ENCODE measurements at regions not wholly inside any gene's neighbourhood (a gene's known extent, or its start where the extent isn't known, plus 50 kb on each side); places are given as distances from the start of the nearest gene placed in this dataset.
"Not testable (repeated sequence)": the region's sequence is repeated elsewhere in the genome, so short reads cannot be mapped to it uniquely, and the experiment has no call there.

GRCh38 chrX:5674036-5674435 lies 554.6 kb downstream of the NLGN4X start:
- Mint-ChIP-seq H3K4me1 (no peaks in the 10 kb centered on the region), H3K36me3 (no peaks in the 10 kb centered on the region), H3K27ac (no peak overlapping the region), H3K9me3 (peaks cover 0 to 13% (median 4%) of the 10 kb centered on the region in 9 donors), H3K4me3 (no peak overlapping the region), H3K27me3 (no peaks in the 10 kb centered on the region)
- POLR2A ChIA-PET, result no interaction called here
- no peak for DNase-seq
- ATAC-seq, result no peak

GRCh38 chrX:5672099-5672498 lies 556.6 kb downstream of the NLGN4X start:
- H3K9me3 Mint-ChIP-seq, result peaks cover 0 to 14% (median 4%) of the 10 kb centered on the region in 9 donors
- H3K4me3 Mint-ChIP-seq, result no peak overlapping the region
- ATAC-seq (no peak), DNase-seq (no peak)
- no peak overlapping the region for H3K27ac Mint-ChIP-seq
- H3K36me3 Mint-ChIP-seq, result no peaks in the 10 kb centered on the region
- H3K4me1 Mint-ChIP-seq, result no peaks in the 10 kb centered on the region
- POLR2A ChIA-PET, result no interaction called here
- H3K27me3 Mint-ChIP-seq, result no peaks in the 10 kb centered on the region

GRCh38 chrX:5666689-5667088 lies 562.0 kb downstream of the NLGN4X start:
- H3K27ac Mint-ChIP-seq, ATAC-seq, H3K4me1 Mint-ChIP-seq, H3K36me3 Mint-ChIP-seq, POLR2A ChIA-PET, H3K27me3 Mint-ChIP-seq, DNase-seq, H3K4me3 Mint-ChIP-seq: not testable (repeated sequence)
- H3K9me3 Mint-ChIP-seq, result peaks cover 0 to 33% (median 9%) of the 10 kb centered on the region in 9 donors

- POLR2A ChIA-PET, result no interaction called here
- Mint-ChIP-seq H3K27ac (no peak overlapping the region), H3K9me3 (peaks cover 0 to 20% (median 8%) of the 10 kb centered on the region in 9 donors), H3K4me3 (no peak overlapping the region), H3K4me1 (no peaks in the 10 kb centered on the region), H3K27me3 (peaks cover 0 to 4% (median 0%) of the 10 kb centered on the region in 5 donors), H3K36me3 (peaks cover 0 to 5% (median 0%) of the 10 kb centered on the region in 3 donors)
- DNase-seq (no peak), ATAC-seq (no peak)
Measured at GRCh38 chrX:5656544-5656943, 572.1 kb downstream of the NLGN4X start.

- Mint-ChIP-seq H3K36me3 (peaks cover 0 to 5% (median 0%) of the 10 kb centered on the region in 3 donors), H3K4me1 (no peaks in the 10 kb centered on the region), H3K27ac (no peak overlapping the region), H3K9me3 (peaks cover 0 to 25% (median 12%) of the 10 kb centered on the region in 9 donors), H3K4me3 (no peak overlapping the region), H3K27me3 (peaks cover 0 to 4% (median 0%) of the 10 kb centered on the region in 5 donors)
- POLR2A ChIA-PET, result no interaction called here
- DNase-seq (no peak), ATAC-seq (no peak)
Measured at GRCh38 chrX:5650904-5651303, 577.8 kb downstream of the NLGN4X start.

GRCh38 chrX:5648941-5649568 lies 579.6 kb downstream of the NLGN4X start:
- peaks cover 0 to 4% (median 0%) of the 10 kb centered on the region in 5 donors for H3K27me3 Mint-ChIP-seq
- no peak overlapping the region for H3K4me3 Mint-ChIP-seq
- peaks cover 0 to 5% (median 0%) of the 10 kb centered on the region in 3 donors for H3K36me3 Mint-ChIP-seq
- no peaks in the 10 kb centered on the region for H3K4me1 Mint-ChIP-seq
- H3K9me3 Mint-ChIP-seq, result peaks cover 0 to 20% (median 10%) of the 10 kb centered on the region in 9 donors
- POLR2A ChIA-PET, result no interaction called here
- no peak overlapping the region for H3K27ac Mint-ChIP-seq
- DNase-seq, result no peak
- no peak for ATAC-seq

GRCh38 chrX:5646818-5647217 lies 581.8 kb downstream of the NLGN4X start:
- DNase-seq (no peak), ATAC-seq (no peak)
- Mint-ChIP-seq H3K4me1 (no peaks in the 10 kb centered on the region), H3K27me3 (peaks cover 0 to 2% (median 0%) of the 10 kb centered on the region in 5 donors), H3K36me3 (no peaks in the 10 kb centered on the region), H3K4me3 (no peak overlapping the region), H3K9me3 (peaks cover 0 to 13% (median 5%) of the 10 kb centered on the region in 9 donors), H3K27ac (no peak overlapping the region)
- POLR2A ChIA-PET, result no interaction called here

- Mint-ChIP-seq H3K9me3 (peaks cover 0 to 11% (median 5%) of the 10 kb centered on the region in 9 donors), H3K36me3 (no peaks in the 10 kb centered on the region), H3K27ac (no peak overlapping the region), H3K4me3 (no peak overlapping the region), H3K4me1 (no peaks in the 10 kb centered on the region), H3K27me3 (peaks cover 0 to 2% (median 0%) of the 10 kb centered on the region in 5 donors)
- DNase-seq, result no peak
- ATAC-seq, result no peak
- POLR2A ChIA-PET, result no interaction called here
Measured at GRCh38 chrX:5644776-5645175, 583.9 kb downstream of the NLGN4X start.

- Mint-ChIP-seq H3K4me1 (no peaks in the 10 kb centered on the region), H3K27me3 (no peaks in the 10 kb centered on the region), H3K36me3 (no peaks in the 10 kb centered on the region), H3K4me3 (no peak overlapping the region), H3K9me3 (peaks cover 0 to 2% (median 0%) of the 10 kb centered on the region in 9 donors), H3K27ac (no peak overlapping the region)
- POLR2A ChIA-PET, result no interaction called here
- ATAC-seq (no peak), DNase-seq (no peak)
Measured at GRCh38 chrX:5640071-5640470, 588.6 kb downstream of the NLGN4X start.

GRCh38 chrX:5638572-5638971 lies 590.1 kb downstream of the NLGN4X start:
- no peaks in the 10 kb centered on the region for H3K27me3 Mint-ChIP-seq
- DNase-seq (no peak), ATAC-seq (no peak)
- H3K36me3 Mint-ChIP-seq, result no peaks in the 10 kb centered on the region
- POLR2A ChIA-PET, result no interaction called here
- no peaks in the 10 kb centered on the region for H3K4me1 Mint-ChIP-seq
- H3K4me3 Mint-ChIP-seq, result no peak overlapping the region
- peaks cover 0 to 4% (median 0%) of the 10 kb centered on the region in 9 donors for H3K9me3 Mint-ChIP-seq
- no peak overlapping the region for H3K27ac Mint-ChIP-seq

GRCh38 chrX:5632887-5633286 lies 595.8 kb downstream of the NLGN4X start:
- POLR2A ChIA-PET, result no interaction called here
- ATAC-seq, result no peak
- no peak for DNase-seq
- Mint-ChIP-seq H3K27me3 (no peaks in the 10 kb centered on the region), H3K36me3 (no peaks in the 10 kb centered on the region), H3K9me3 (peaks cover 0 to 12% (median 2%) of the 10 kb centered on the region in 9 donors), H3K4me1 (no peaks in the 10 kb centered on the region), H3K4me3 (no peak overlapping the region), H3K27ac (no peak overlapping the region)

GRCh38 chrX:5632061-5632614 lies 596.5 kb downstream of the NLGN4X start:
- no peak overlapping the region for H3K4me3 Mint-ChIP-seq
- no peak overlapping the region for H3K27ac Mint-ChIP-seq
- POLR2A ChIA-PET, result no interaction called here
- DNase-seq (no peak), ATAC-seq (no peak)
- no peaks in the 10 kb centered on the region for H3K4me1 Mint-ChIP-seq
- peaks cover 0 to 12% (median 2%) of the 10 kb centered on the region in 9 donors for H3K9me3 Mint-ChIP-seq
- no peaks in the 10 kb centered on the region for H3K27me3 Mint-ChIP-seq
- no peaks in the 10 kb centered on the region for H3K36me3 Mint-ChIP-seq

- H3K4me3 Mint-ChIP-seq, result no peak overlapping the region
- no peaks in the 10 kb centered on the region for H3K36me3 Mint-ChIP-seq
- POLR2A ChIA-PET, result no interaction called here
- no peak overlapping the region for H3K27ac Mint-ChIP-seq
- H3K27me3 Mint-ChIP-seq, result no peaks in the 10 kb centered on the region
- no peak for ATAC-seq
- H3K4me1 Mint-ChIP-seq, result no peaks in the 10 kb centered on the region
- peaks cover 0 to 14% (median 0%) of the 10 kb centered on the region in 9 donors for H3K9me3 Mint-ChIP-seq
- no peak for DNase-seq
Measured at GRCh38 chrX:5617666-5618065, 611.0 kb downstream of the NLGN4X start.

GRCh38 chrX:5595570-5595969 lies 633.1 kb downstream of the NLGN4X start:
- Mint-ChIP-seq H3K9me3 (peaks cover 0 to 17% (median 3%) of the 10 kb centered on the region in 9 donors), H3K36me3 (peaks cover 0 to 6% (median 0%) of the 10 kb centered on the region in 3 donors), H3K4me3 (no peak overlapping the region), H3K4me1 (no peaks in the 10 kb centered on the region), H3K27me3 (no peaks in the 10 kb centered on the region), H3K27ac (no peak overlapping the region)
- no peak for DNase-seq
- no peak for ATAC-seq
- POLR2A ChIA-PET, result no interaction called here
